Glomerular endothelial cell (primary cell): ENCODE measurements at regions not wholly inside any gene's neighbourhood (a gene's known extent, or its start where the extent isn't known, plus 50 kb on each side); places are given as distances from the start of the nearest gene placed in this dataset.

Experiments
- DNase-seq: peaks from one replicate; pipeline ENCODE4 v3.0.0-alpha.2; 2011; ENCODE audit warnings: low read depth, low spot score; ENCODE audit errors: extremely low read depth

DNA sequence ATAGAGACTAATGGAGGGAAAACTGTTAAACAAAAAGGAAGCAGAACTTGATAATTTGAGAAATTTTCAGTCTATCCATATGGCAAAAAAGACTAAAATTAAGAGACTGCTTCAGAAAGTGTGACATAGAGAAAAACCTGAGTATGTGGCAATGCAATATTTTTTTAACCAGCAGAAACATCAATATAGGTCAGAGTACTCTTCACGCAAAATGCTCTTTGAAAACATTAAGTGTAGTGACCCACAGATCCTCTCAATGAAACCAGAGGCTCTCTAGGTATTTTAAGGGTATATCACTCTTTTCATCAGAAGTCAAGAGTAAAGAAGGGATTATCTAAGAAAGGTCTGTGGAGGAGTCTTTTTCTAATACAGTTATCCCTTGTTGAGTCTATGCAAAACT is 1394.8 kb downstream of the DSC3 start:
- no peak for DNase-seq

DNA sequence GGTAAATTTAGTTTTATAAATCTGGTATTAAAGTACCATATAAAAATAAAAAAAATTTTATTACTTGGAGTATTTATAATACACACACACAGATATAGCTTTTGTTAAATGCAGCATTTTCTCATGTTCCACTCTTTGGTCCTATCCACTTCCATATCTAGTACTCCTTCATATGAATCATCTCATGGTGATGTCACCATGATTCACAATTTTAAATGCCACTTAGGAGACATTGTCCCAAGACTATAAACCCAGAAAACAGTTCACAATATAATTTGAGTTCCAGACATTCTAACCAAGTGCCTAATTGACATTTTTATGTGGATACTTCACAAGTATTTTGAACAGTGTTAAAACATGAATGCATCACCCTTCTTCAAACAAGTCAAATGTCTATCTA is 1398.3 kb downstream of the DSC3 start:
- no peak for DNase-seq

DNA sequence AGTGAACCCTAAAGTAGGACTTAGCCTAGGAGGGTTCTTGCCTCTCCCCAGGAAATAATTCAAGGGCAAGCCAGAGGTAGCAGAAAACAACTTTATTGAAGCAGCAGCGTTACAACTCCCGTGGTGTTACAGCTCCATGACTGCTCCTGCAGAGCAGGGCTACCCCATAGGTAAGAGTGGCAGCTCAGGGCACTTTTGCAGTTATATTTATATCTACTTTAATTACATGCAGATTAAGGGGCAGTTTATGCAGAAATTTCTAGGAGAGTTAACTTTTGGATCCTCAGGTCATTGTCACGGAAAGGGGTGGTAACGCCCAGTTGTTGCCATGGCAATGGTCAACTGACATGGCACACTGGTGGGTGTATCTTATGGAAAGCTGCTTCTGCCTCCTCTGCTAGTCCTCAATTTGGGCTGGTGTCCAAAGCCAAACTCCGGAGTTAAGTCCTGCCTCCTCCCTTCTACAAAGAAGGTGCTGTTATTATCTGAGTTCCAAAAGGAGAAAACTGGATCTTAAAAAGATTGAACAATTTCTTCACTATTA is 1413.0 kb downstream of the DSC3 start:
- no peak for DNase-seq

DNA sequence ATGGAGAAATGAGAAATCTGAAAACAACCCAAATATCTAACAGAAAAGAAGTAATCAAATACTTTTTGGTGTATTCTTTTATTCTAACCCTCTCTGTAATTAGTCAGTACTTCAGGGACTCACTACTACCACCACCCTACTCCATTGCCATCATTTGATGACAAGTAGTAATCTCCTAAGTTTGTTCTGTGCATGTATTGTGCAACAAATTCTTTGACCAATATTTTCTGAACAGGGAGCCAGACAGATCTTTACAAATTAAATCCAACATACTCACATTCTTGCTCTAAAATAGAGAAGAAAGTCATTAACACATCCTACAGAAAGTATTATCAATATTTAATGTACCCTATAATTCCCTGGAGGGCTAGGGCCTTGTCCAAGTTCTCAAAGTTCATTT is 1416.4 kb downstream of the DSC3 start:
- DNase-seq: no peak

DNA sequence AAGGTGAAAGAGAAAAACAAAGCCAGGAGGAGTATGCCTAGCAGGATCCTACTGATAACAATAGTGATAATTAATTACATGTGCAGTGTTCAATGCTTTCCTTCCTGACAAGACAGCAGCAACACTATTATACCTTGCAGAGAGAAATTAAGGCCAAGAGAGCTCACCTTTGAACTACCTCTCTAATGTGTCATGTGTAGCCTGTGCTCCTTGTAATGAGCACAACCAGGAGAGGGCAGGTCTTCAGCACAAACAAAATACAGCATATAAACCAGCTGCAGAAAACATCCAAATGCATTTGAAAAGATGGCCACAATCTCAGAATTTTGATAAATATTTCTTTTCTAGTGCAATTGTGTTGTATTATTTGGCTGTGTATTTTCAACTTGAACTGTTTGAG is 1425.7 kb downstream of the DSC3 start:
- DNase-seq: no peak

DNA sequence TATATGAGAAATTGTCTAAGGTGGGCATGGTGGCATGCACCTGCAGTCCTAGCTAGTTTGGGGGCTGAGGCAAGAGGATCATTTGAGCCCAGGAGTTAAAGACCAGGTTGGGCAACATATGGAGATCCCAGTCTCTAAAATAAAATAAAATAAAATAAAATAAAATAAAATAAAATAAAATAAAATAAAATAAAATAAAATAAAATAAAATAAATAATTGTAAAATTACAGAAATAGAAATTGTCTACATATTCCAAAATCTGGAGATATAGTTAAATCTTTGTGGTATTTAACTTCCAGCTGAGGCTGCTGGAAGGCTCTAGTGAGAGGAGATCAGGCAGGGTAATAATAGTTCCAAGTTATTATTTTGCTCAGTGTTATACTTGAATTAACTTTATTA is 1432.1 kb upstream of the CDH2 start:
- no peak for DNase-seq

DNA sequence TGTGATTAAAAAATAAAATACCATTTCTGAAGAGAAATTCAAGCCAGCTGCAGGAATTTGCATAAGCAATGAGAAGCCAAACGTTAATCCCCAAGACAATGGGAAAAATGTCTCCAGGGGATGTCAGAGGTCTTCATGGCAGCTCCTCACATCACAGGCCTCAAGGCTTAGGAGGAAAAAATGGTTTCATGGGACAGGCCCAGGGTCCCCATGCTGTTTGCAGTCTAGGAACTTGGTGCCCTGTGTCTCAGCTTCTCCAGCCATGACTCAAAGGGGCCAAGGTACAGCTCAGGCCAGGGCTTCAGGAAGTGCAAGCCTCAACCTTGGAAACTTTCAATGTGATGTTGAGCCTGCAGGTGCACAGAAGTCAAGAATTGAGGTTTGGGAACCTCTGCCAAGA is 1428.4 kb upstream of the CDH2 start:
- DNase-seq: no peak

DNA sequence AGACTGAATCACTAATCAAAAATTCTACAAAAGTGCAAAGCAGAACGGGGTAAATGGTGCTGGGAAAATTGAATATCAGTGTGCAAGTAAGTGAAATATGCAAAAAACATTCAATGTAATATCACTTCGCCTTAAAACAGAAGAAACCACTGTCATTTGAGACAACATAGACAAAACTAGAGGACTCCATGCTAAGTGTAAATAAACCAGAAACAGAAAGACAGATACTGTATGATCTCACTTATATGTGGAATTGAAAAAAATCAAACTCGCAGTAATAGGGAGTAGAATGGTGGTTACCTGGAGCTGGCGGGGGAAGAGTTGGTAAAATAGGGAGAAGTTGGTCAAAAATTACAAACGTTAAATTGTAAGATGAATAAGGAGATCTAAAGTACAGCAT is 1420.0 kb upstream of the CDH2 start:
- DNase-seq: no peak

DNA sequence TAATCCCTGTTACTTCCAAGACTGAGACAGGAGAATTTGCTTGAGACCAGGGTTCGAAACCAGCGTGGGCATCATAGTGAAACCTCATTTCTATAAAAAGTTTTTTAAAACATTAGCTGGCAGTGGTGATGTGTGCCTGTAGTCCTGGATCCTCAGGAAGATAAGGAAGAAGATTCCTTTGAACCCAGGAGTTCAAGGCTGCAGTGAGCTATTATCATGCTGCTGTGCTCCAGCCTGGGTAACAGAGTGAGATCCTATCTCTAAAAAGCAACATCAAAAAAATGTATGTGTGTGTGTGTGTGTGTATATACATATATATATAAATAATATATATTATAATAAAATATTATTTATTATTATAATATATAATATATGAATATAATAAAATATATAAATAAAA is 1417.6 kb upstream of the CDH2 start:
- DNase-seq: no peak

DNA sequence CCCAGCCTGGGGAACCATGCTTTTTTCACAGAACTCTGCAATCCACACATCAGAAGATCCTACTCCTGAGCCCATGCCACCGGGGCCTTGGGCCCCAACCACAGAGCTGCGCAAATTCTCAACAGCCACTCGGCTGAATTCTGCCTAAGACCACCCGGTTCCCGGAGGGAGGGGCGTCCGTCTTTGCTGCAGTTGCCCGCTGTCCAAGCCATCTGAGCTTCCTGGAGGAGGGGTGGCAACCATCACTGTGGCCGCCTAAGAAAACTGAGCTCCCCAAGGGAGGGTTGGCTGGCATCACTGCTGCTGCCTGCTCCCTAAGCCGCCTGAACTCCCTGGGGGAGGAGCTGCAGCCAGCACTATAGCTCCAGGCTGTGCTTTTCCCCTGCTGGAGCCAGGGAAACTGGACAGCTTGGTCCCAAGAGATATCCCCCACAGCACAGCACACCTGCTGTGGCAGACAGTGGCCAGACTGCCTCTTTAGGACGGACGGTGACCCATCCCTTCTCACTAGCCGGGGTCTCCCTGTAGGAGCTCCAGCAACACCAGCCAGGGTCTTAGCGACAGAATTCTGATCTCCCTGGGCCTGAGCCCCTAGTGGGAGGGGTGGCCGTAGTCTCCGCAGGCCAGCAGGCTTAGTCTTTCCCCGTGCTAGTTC is 1411.6 kb upstream of the CDH2 start:
- DNase-seq: no peak

DNA sequence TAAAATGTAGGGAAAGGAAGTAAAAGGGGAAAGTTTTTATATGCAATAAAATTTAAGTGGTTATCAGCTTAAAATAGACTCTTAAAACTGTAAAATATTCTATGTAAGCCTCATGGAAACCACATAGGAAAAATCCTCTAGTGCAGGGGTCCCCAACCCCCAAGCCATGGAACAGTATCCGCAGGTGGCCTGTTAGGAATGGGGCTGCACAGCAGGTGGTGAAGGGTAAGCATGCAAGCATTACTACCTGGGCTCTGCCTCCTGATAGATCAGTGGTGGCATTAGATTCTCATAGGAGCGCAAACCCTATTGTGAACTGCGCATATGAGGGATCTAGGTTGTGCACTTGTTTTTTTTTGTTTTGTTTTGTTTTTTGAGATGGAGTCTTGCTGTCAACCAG is 1409.3 kb upstream of the CDH2 start:
- DNase-seq: no peak

DNA sequence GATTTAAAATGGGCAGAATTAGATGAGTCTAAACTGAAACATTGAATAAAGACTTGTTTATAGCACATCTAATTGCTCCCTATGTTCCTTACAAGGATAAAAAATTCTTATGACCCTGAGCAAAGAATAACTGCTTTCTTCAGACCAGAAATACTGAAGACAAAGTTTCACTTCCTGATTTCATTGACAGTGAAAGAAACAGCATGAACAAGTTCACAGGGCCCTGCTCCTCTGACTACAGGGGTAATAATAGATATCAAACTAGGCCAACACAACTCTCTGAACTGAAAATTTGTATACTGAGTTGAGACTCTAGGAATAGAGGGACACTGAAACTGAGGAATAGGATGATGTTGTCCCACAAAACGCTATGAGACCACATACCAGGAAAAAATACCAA is 1383.3 kb upstream of the CDH2 start:
- no peak for DNase-seq

DNA sequence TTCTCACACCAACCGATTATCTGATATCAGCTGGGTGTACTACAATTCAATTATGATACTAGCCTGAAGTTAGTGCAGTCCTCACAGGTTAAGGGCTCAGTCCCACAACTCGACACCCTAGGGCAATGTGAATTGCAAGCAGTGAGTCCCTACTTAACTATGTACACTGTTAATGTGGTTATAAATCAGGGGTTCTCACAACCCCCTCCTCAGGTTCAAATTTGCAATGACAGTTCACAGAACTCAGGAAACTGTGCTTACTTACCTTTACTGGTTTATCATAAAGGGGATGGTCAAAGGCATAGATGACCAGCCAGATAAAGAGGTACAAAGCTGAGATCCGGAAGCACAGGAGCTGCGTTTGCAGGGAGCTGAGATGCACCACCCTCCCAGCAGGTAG is 1379.1 kb upstream of the CDH2 start:
- DNase-seq: no peak

DNA sequence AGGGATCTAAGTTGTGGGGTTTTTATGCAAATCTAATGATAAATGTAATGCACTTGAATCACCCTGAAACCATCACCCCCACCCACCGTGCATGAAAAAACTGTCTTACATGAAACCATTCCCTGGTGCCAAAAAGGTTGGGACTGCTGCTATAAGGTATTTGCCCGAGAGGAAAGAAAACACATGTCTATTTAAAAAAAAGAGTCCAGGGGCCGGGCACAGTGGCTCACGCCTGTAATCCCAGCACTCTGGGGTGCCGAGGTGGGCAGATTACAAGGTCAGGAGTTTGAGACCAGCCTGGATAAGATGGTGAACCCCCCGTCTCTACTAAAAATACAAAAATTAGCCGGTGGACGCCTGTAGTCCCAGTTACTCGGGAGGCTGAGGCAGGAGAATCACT is 1372.8 kb upstream of the CDH2 start:
- DNase-seq: no peak

DNA sequence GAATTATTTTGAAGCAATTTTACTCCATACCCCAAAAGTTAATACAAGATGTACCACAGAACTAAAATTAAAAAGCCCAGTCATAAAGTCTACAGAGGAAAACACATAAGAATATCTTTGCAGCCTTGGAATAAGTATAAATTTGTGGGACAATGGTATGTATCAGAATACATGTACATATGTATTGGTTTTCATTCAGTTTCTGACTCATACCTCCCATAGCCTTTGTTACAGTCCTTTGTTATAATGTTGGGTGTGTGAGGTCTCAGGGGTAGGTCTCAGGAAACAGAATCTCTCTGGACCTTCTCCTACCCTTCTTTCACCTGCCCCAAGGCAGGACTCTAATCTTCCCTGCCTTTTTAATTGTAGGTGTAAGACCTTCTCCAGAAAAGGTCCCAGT is 1370.7 kb upstream of the CDH2 start:
- DNase-seq: no peak

DNA sequence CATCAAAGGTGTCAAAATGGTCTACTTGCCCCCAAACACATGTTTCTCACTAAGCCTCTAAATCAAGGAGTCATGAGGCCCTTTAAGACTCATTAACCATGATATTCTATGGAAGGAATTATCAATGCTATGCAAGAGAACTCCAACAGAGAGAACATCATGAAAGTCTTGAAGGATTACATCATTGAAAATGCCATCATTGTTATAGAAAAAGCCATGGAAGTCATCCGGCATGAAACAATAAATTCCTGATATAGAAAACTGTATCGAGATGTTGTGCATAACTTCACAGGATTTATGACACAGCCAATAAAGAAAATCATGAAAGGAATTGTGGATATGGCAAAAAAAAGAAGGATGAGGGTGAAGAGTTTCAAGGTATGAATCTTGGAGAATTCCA is 1363.6 kb upstream of the CDH2 start:
- no peak for DNase-seq

DNA sequence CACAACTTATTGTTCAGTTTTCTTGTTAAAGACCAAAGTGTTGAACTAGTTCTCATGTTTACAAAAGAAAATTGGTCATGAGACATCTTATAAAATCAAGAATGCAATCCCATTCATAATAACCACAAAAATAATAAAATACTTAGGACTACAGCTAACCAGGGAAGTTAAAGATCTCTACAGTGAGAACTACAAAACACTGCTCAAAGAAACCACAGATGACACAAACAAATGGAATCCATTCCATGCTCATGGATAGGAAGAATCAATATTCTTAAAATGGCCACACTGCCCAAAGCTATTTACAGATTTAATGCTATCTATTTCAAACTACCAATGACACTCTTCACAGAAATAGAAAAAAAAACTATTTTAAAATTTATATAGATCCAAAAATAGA is 1354.8 kb upstream of the CDH2 start:
- no peak for DNase-seq

DNA sequence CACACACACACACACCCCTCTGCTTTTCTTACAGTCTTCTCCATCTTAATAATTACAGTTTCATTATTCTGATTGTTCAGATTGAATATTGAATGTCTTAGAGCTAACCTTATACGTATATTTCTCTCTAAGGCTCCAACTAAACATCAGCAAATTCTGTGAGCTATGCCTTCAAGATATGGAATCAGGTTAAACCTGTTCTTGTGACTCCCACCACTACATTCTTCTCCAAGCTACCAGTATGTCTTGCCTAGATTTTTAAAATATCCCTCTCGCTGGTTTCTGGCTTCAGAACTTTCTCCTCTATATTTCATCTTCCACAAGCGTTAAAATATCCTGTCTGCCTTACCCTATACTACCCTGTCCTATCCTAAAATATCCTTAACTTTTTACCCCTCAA is 1346.4 kb upstream of the CDH2 start:
- no peak for DNase-seq

DNA sequence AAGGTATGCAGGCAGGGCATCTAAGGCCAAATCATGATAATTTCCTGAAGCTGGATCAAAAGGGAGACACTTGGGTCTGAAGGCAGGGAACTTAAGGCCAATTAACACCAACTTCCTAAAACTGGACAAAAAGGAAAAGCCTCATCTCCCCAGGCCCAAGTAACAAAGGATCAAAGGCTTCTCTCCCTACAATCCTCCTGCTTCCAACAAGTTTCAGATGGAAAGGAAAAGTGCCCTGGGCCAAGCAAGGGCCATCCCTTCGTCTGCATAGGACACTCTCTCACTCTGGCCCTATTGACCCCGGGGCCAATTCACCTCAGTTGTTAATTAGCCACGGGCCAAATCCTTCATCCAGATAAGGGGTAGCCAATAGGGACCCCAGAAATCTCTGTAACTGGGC is 1335.8 kb upstream of the CDH2 start:
- DNase-seq: no peak

DNA sequence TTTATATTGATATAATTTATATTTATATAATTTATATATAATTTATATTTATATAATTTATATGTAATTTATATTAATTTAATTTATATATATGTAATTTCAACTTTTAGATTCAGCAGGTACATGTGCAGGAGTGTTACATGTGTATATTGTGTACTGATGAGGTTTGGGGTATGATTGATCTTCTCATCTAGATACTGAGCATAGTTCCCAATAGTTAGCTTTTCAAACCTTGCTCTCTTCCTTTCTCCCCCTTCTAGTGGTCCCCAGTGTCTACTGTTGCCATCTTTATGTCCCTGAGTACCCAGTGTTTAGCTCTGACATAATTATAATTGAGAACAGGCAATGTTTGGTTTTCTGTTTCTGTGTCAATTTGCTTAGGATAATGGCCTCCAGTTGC is 1335.3 kb upstream of the CDH2 start:
- DNase-seq: no peak

DNA sequence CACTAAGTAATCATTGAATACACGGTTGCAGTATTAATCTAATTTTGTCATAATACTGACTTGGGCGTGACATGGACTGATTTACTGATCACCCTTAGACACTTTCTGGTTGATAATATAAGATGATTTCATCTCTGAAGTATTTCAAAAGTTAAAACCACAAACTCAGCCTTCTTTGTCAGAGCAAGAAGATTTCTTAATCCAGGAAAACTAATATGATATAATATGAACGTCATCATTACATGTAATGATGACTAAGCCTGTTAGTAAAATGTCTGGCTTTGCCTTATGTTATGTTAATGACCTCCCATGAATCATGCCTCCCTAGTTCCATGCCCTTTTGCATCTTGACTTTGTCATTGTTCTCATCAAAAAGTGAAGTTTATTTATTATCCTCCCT is 1325.0 kb upstream of the CDH2 start:
- no peak for DNase-seq

DNA sequence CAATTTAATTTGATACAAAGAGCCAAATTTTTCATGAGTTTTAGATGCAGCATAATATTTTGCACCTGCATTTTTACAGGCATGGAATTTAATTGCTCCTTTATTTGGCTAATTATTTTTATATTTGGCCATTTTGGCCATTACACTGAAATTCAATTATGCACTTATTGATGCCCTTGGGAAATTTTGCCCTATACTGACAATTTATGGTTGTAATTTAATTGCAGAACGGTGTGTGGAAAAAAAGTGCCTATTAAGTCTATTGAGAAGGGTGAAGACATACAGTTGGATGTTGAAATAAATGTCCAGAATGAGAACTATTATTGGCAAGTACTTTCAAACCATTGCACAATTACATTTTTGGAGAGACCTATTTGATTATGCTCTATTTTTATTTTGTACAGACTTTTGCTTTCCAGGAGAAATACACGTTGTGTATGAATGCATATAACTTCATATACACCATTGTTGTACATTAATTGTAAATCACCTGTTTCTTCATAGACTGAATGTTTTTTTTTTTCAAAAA is 1319.3 kb upstream of the CDH2 start:
- no peak for DNase-seq

DNA sequence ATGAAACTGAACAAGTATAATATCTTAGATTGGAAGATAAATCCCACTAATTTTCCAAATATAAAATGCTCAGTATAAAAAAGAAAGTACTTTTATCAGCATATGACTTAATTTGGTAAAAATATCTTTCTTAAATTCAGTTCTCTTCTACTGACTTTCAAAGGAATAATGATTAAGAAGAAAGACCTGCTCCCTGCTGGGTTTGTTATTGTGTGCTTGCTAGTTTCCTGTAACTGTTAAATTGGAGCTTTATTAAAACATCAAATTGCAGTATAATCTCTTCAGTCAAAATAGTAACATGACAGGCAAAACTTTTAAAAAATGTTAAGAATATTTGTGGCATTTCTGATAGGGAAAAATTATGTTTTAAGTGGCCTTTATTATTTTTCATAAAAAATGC is 1317.4 kb upstream of the CDH2 start:
- no peak for DNase-seq
